Stimulated activated CD8-positive, alpha-beta memory T cell treated with anti-CD3 and anti-CD28 coated beads, Interleukin-2, amount 100 ng/mL, for 1 hour (primary cell): ENCODE measurements at regions not wholly inside any gene's neighbourhood (a gene's known extent, or its start where the extent isn't known, plus 50 kb on each side); places are given as distances from the start of the nearest gene placed in this dataset.

Experiments
- DNase-seq, 2 donors: peaks; one replicate each; pipeline ENCODE4 v3.0.0-alpha.2; 2020; ENCODE audit warnings: low read depth in 2 of 2

- no peak for DNase-seq
Measured at GRCh38 chr4:89551191-89551590, 243.6 kb upstream of the GPRIN3 start.

- DNase-seq = no peak
Measured at GRCh38 chr4:89549907-89550306, 242.3 kb upstream of the GPRIN3 start.

GRCh38 chr4:89545315-89545714, 237.7 kb upstream of the GPRIN3 start:
- no peak for DNase-seq

- no peak for DNase-seq
Measured at GRCh38 chr4:89541998-89542397, 234.4 kb upstream of the GPRIN3 start.

- DNase-seq = no peak
Measured at GRCh38 chr4:89539797-89540711, 232.5 kb upstream of the GPRIN3 start.

- DNase-seq = no peak
Measured at GRCh38 chr4:89539374-89539773, 231.8 kb upstream of the GPRIN3 start.

GRCh38 chr4:89538886-89539285, 231.3 kb upstream of the GPRIN3 start:
- no peak for DNase-seq

GRCh38 chr4:89538171-89538570, 230.6 kb upstream of the GPRIN3 start:
- no peak for DNase-seq

GRCh38 chr4:89537281-89537680, 229.7 kb upstream of the GPRIN3 start:
- no peak for DNase-seq

- no peak for DNase-seq
Measured at GRCh38 chr4:89535251-89535650, 227.7 kb upstream of the GPRIN3 start.

- no peak for DNase-seq
Measured at GRCh38 chr4:89534356-89534755, 226.8 kb upstream of the GPRIN3 start.

- DNase-seq = no peak
Measured at GRCh38 chr4:89531932-89532640, 224.5 kb upstream of the GPRIN3 start.

GRCh38 chr4:89528526-89529133, 221.0 kb upstream of the GPRIN3 start:
- DNase-seq = no peak

GRCh38 chr4:89521826-89522225, 214.2 kb upstream of the GPRIN3 start:
- DNase-seq = no peak

- no peak for DNase-seq
Measured at GRCh38 chr4:89519771-89520320, 212.2 kb upstream of the GPRIN3 start.

GRCh38 chr4:89518259-89518658, 210.7 kb upstream of the GPRIN3 start:
- DNase-seq = no peak

GRCh38 chr4:89514811-89515210, 207.2 kb upstream of the GPRIN3 start:
- no peak for DNase-seq

- no peak for DNase-seq
Measured at GRCh38 chr4:89511776-89512175, 204.2 kb upstream of the GPRIN3 start.

- peak in 1 of 2 donors; percentile 1 for DNase-seq
Measured at GRCh38 chr4:89509708-89510281, 202.2 kb upstream of the GPRIN3 start.

- DNase-seq = no peak
Measured at GRCh38 chr4:89506866-89507491, 199.4 kb upstream of the GPRIN3 start.

GRCh38 chr4:89502581-89502980, 195.0 kb upstream of the GPRIN3 start:
- no peak for DNase-seq
